Prostate gland (tissue), 2 donors: ENCODE measurements at regions not wholly inside any gene's neighbourhood (a gene's known extent, or its start where the extent isn't known, plus 50 kb on each side); places are given as distances from the start of the nearest gene placed in this dataset.

ENCODE experiments used
- CTCF ChIP-seq, 4 experiments: fragments of 200-600 bp in 2 of 4; fragments of 450-650 bp in 2 of 4; sonication (generic) in 2 of 4; IDR thresholded peaks; 1 replicate in 3 of 4; 2 replicates in 1 of 4; pipeline ENCODE4 v1.5.1; 2016 to 2019; ENCODE audit warnings: antibody characterized with exemption in 4 of 4, mild to moderate bottlenecking in 2 of 4, moderate library complexity in 2 of 4
- POLR2A ChIP-seq: fragments of 450-650 bp; IDR thresholded peaks from one replicate; pipeline ENCODE4 v1.6.1; 2016; ENCODE audit warnings: antibody characterized with exemption, mild to moderate bottlenecking
- POLR2AphosphoS5 ChIP-seq: sonication (generic); formaldehyde crosslinking; IDR thresholded peaks from one replicate; pipeline ENCODE4 v1.6.1; 2017; ENCODE audit warnings: antibody characterized with exemption

- TF ChIP-seq POLR2A, result no peak
- TF ChIP-seq CTCF (IDR thresholded peaks at IDR 0.05), result no peak
- TF ChIP-seq POLR2AphosphoS5, result no peak
Observed at GRCh38 chr4:30126351-30126750, 593.8 kb upstream of the PCDH7 start.
